Colonic mucosa (tissue), 4 donors: ENCODE measurements at regions not wholly inside any gene's neighbourhood (a gene's known extent, or its start where the extent isn't known, plus 50 kb on each side); places are given as distances from the start of the nearest gene placed in this dataset.

Source experiments
- DNase-seq: peaks from one replicate; pipeline ENCODE4 v3.0.0-alpha.2; 2020
- H3K27ac ChIP-seq: fragments of 200-600 bp; one replicate; pipeline ENCODE4 v1.8.0; 2021
- H3K27me3 ChIP-seq: fragments of 200-600 bp; one replicate; pipeline ENCODE4 v1.8.0; 2021
- H3K36me3 ChIP-seq: fragments of 200-600 bp; one replicate; pipeline ENCODE4 v1.8.0; 2021
- H3K4me1 ChIP-seq: fragments of 200-600 bp; one replicate; pipeline ENCODE4 v1.8.0; 2021; ENCODE audit warnings: mild to moderate bottlenecking
- H3K4me3 ChIP-seq: fragments of 200-600 bp; one replicate; pipeline ENCODE4 v1.8.0; 2021
- H3K9ac ChIP-seq, 2 donors: one replicate each; pipeline ENCODE4 v1.7.0; 2013; ENCODE audit warnings: control low read depth in 2 of 2, low read depth in 2 of 2, low read length in 2 of 2
- H3K9me3 ChIP-seq: fragments of 200-600 bp; one replicate; pipeline ENCODE4 v1.8.0; 2021
- CTCF ChIP-seq: fragments of 200-600 bp; IDR thresholded peaks from one replicate; pipeline ENCODE4 v1.8.0; 2022; ENCODE audit warnings: antibody characterized with exemption, mild to moderate bottlenecking
- intact Hi-C: fragments of 100-400 bp; cut with DNase I; formaldehyde crosslinking; loops from one replicate; pipeline ENCODE4 v1.14.1; 2022
- donor health status: healthy.
- donor health status: DM: no; HTN: no; CAD: no.
- donor health status: DM: no; HTN: no; CAD: no.

- Histone ChIP-seq H3K27me3 (no peaks in the 10 kb centered on the region), H3K4me3 (no peak overlapping the region), H3K4me1 (no peaks in the 10 kb centered on the region), H3K27ac (no peak overlapping the region), H3K9me3 (no peaks in the 10 kb centered on the region), H3K36me3 (no peaks in the 10 kb centered on the region), H3K9ac (no peak overlapping the region)
- no peak for TF ChIP-seq CTCF
- DNase-seq: no peak
- intact Hi-C loops: no loop called here
Measured at GRCh38 chr18:8458546-8459215, 150.6 kb upstream of the RAB12 start.

GRCh38 chr18:8460748-8461147, 148.5 kb upstream of the RAB12 start:
- no peak for DNase-seq
- Histone ChIP-seq H3K9ac (no peak overlapping the region), H3K4me1 (no peaks in the 10 kb centered on the region), H3K27me3 (no peaks in the 10 kb centered on the region), H3K4me3 (no peak overlapping the region), H3K9me3 (no peaks in the 10 kb centered on the region), H3K36me3 (no peaks in the 10 kb centered on the region), H3K27ac (no peak overlapping the region)
- intact Hi-C loops: no loop called here
- no peak for TF ChIP-seq CTCF

GRCh38 chr18:8461544-8461943, 147.7 kb upstream of the RAB12 start:
- H3K9me3 ChIP-seq: no peaks in the 10 kb centered on the region
- H3K4me3 ChIP-seq: no peak overlapping the region
- no peak overlapping the region for H3K27ac ChIP-seq
- no peak overlapping the region for H3K9ac ChIP-seq
- no peaks in the 10 kb centered on the region for H3K36me3 ChIP-seq
- intact Hi-C loops: no loop called here
- no peaks in the 10 kb centered on the region for H3K27me3 ChIP-seq
- DNase-seq: no peak
- H3K4me1 ChIP-seq: no peaks in the 10 kb centered on the region
- TF ChIP-seq CTCF: no peak

- DNase-seq: no peak
- H3K36me3 ChIP-seq: no peaks in the 10 kb centered on the region
- H3K4me1 ChIP-seq: no peaks in the 10 kb centered on the region
- TF ChIP-seq CTCF: no peak
- H3K9me3 ChIP-seq: no peaks in the 10 kb centered on the region
- H3K4me3 ChIP-seq: no peak overlapping the region
- no peaks in the 10 kb centered on the region for H3K27me3 ChIP-seq
- H3K9ac ChIP-seq: no peak overlapping the region
- intact Hi-C loops: no loop called here
- H3K27ac ChIP-seq: no peak overlapping the region
Measured at GRCh38 chr18:8462651-8463185, 146.5 kb upstream of the RAB12 start.

- intact Hi-C loops: no loop called here
- no peak for DNase-seq
- Histone ChIP-seq H3K27me3 (no peaks in the 10 kb centered on the region), H3K4me3 (no peak overlapping the region), H3K9ac (no peak overlapping the region), H3K4me1 (no peaks in the 10 kb centered on the region), H3K9me3 (no peaks in the 10 kb centered on the region), H3K36me3 (no peaks in the 10 kb centered on the region), H3K27ac (no peak overlapping the region)
- TF ChIP-seq CTCF: no peak
Measured at GRCh38 chr18:8463791-8464190, 145.4 kb upstream of the RAB12 start.
